Lung (tissue), 11 donors: ENCODE measurements at regions not wholly inside any gene's neighbourhood (a gene's known extent, or its start where the extent isn't known, plus 50 kb on each side); places are given as distances from the start of the nearest gene placed in this dataset.

ENCODE experiments used
- ATAC-seq: fragments of 200-7000 bp; cut with Tn5 transposase; one replicate; pipeline ENCODE4 v1.9.1; 2020; ENCODE audit warnings: moderate number of reproducible peaks; ENCODE audit not compliant: insufficient read depth, low FRiP score
- DNase-seq, 3 donors: peaks; one replicate each; pipeline ENCODE4 v3.0.0-alpha.2; 2013 to 2017
- H3K27ac ChIP-seq, 2 donors: one replicate each; pipeline ENCODE4 v1.5.1; 2013; ENCODE audit warnings: mild to moderate bottlenecking in 2 of 2, moderate library complexity in 2 of 2, control low read depth in 1 of 2, inconsistent platforms in 1 of 2, low read depth in 1 of 2, low read length in 1 of 2
- H3K27me3 ChIP-seq, 3 donors: one replicate each; pipeline ENCODE4 v1.5.1; 2013; ENCODE audit warnings: low read length in 2 of 3; ENCODE audit not compliant: control insufficient read depth in 3 of 3, insufficient read depth in 3 of 3
- H3K36me3 ChIP-seq, 4 donors: one replicate each; pipeline ENCODE4 v1.5.1; 2013; ENCODE audit warnings: low read length in 4 of 4, mild to moderate bottlenecking in 1 of 4, moderate library complexity in 1 of 4; ENCODE audit not compliant: control insufficient read depth in 4 of 4, insufficient read depth in 4 of 4
- H3K4me1 ChIP-seq, 5 donors: one replicate each; pipeline ENCODE4 v1.5.1; 2013; ENCODE audit warnings: low read length in 5 of 5, mild to moderate bottlenecking in 2 of 5, moderate library complexity in 1 of 5; ENCODE audit not compliant: control insufficient read depth in 5 of 5, insufficient read depth in 5 of 5
- H3K4me3 ChIP-seq: one replicate; pipeline ENCODE4 v1.5.1; 2013; ENCODE audit warnings: mild to moderate bottlenecking, control low read depth, moderate library complexity
- H3K9ac ChIP-seq, 2 donors: one replicate each; pipeline ENCODE4 v1.5.1; 2013; ENCODE audit warnings: low read length in 2 of 2, control low read depth in 1 of 2; ENCODE audit not compliant: insufficient read depth in 1 of 2
- H3K9me3 ChIP-seq, 4 donors: one replicate each; pipeline ENCODE4 v1.5.1; 2013; ENCODE audit warnings: low read length in 3 of 4, mild to moderate bottlenecking in 1 of 4, moderate library complexity in 1 of 4; ENCODE audit not compliant: control insufficient read depth in 4 of 4, insufficient read depth in 3 of 4
- CTCF ChIP-seq: IDR thresholded peaks from 2 replicates; pipeline ENCODE4 v1.5.1; 2012; ENCODE audit warnings: mild to moderate bottlenecking; ENCODE audit errors: control extremely low read depth, extremely low read depth
- WGBS, 2 donors: extraction: QIAGEN DNeasy Blood & Tissue Kit; methylation state at CpG; one replicate each; pipeline ENCODE4 v1.1.7; 2013; 5-methylcytosine and 5-hydroxymethylcytosine counted together
- donor health status: control.
- donor health status: control.
- donor health status: Bipolar disorder and iron deficiency.
- donor health status: healthy.
- donor health status: DM: yes; HTN: yes; CAD: no.

- no peak for TF ChIP-seq CTCF
- Histone ChIP-seq H3K4me1 (no peaks in the 10 kb centered on the region), H3K9me3 (peaks cover 0 to 2% (median 0%) of the 10 kb centered on the region in 4 donors), H3K27ac (no peak overlapping the region), H3K4me3 (no peak overlapping the region), H3K9ac (no peak overlapping the region), H3K36me3 (no peaks in the 10 kb centered on the region), H3K27me3 (no peaks in the 10 kb centered on the region)
- ATAC-seq (no peak), DNase-seq (no peak)
- 59 to 62% methylated on average over 2 of the region's 2 CpGs for WGBS, 2 donors
These were observed 265.2 kb downstream of the MAT2B start for GRCh38 chr5:163770625-163771024.

- Histone ChIP-seq H3K9ac (no peak overlapping the region), H3K36me3 (no peaks in the 10 kb centered on the region), H3K4me3 (no peak overlapping the region), H3K27me3 (no peaks in the 10 kb centered on the region), H3K9me3 (peaks cover 0 to 2% (median 0%) of the 10 kb centered on the region in 4 donors), H3K4me1 (no peaks in the 10 kb centered on the region), H3K27ac (no peak overlapping the region)
- 77 to 90% methylated on average over 1 of the region's 1 CpG for WGBS, 2 donors
- ATAC-seq: no peak
- DNase-seq: no peak
- TF ChIP-seq CTCF: no peak
These were observed 266.8 kb downstream of the MAT2B start for GRCh38 chr5:163772241-163772640.

GRCh38 chr5:163772644-163773043 lies 267.2 kb downstream of the MAT2B start:
- H3K4me3 ChIP-seq: no peak overlapping the region
- H3K36me3 ChIP-seq: no peaks in the 10 kb centered on the region
- H3K27me3 ChIP-seq: no peaks in the 10 kb centered on the region
- WGBS, 2 donors: 80 to 81% methylated on average over 2 of the region's 2 CpGs
- peaks cover 0 to 2% (median 0%) of the 10 kb centered on the region in 4 donors for H3K9me3 ChIP-seq
- H3K9ac ChIP-seq: no peak overlapping the region
- no peak for TF ChIP-seq CTCF
- no peak for ATAC-seq
- no peak overlapping the region for H3K27ac ChIP-seq
- H3K4me1 ChIP-seq: no peaks in the 10 kb centered on the region
- no peak for DNase-seq

- 78 to 89% methylated on average over 6 of the region's 6 CpGs for WGBS, 2 donors
- ATAC-seq: no peak
These were observed 267.8 kb downstream of the MAT2B start for GRCh38 chr5:163773226-163773625.

More at GRCh38 chr5:163773226-163773625, 267.8 kb downstream of the MAT2B start:
- H3K27ac ChIP-seq: no peak overlapping the region
- H3K27me3 ChIP-seq: no peaks in the 10 kb centered on the region
- H3K4me3 ChIP-seq: no peak overlapping the region
- H3K9me3 ChIP-seq: no peaks in the 10 kb centered on the region
- TF ChIP-seq CTCF: no peak
- no peak overlapping the region for H3K9ac ChIP-seq
- DNase-seq: no peak
- H3K4me1 ChIP-seq: no peaks in the 10 kb centered on the region
- H3K36me3 ChIP-seq: no peaks in the 10 kb centered on the region
